ENCODE measurements at regions not wholly inside any gene's neighbourhood (a gene's known extent, or its start where the extent isn't known, plus 50 kb on each side); places are given as distances from the start of the nearest gene placed in this dataset.

GRCh38 chr6:33892581-33893346 lies 89.0 kb upstream of the MLN start:
- H3K4me1 Mint-ChIP-seq (ENCODE audit: unreplicated experiment), result peaks cover 15% of the 10 kb centered on the region
- no peak for DNase-seq (ENCODE audit: extremely low spot score, unreplicated experiment)
- H3K9me3 Mint-ChIP-seq (ENCODE audit: unreplicated experiment), result no peaks in the 10 kb centered on the region
- H3K27me3 Mint-ChIP-seq (ENCODE audit: unreplicated experiment), result peaks cover 48% of the 10 kb centered on the region
- H3K27ac Mint-ChIP-seq (ENCODE audit: unreplicated experiment), result no peak overlapping the region
- no peaks in the 10 kb centered on the region for H3K36me3 Mint-ChIP-seq (ENCODE audit: unreplicated experiment)
- TF ChIP-seq CTCF (IDR thresholded peaks at IDR 0.05), result no peak
- no peak overlapping the region for H3K4me3 Mint-ChIP-seq (ENCODE audit: unreplicated experiment)

GRCh38 chr6:33888664-33889200 lies 84.9 kb upstream of the MLN start:
- no peaks in the 10 kb centered on the region for H3K36me3 Mint-ChIP-seq (ENCODE audit: unreplicated experiment)
- no peak for DNase-seq (ENCODE audit: extremely low spot score, unreplicated experiment)

GRCh38 chr6:33888183-33888582 lies 84.4 kb upstream of the MLN start:
- DNase-seq (ENCODE audit: extremely low spot score, unreplicated experiment), result no peak
- H3K27ac Mint-ChIP-seq (ENCODE audit: unreplicated experiment), result no peak overlapping the region
- H3K4me1 Mint-ChIP-seq (ENCODE audit: unreplicated experiment), result no peaks in the 10 kb centered on the region
- no peaks in the 10 kb centered on the region for H3K36me3 Mint-ChIP-seq (ENCODE audit: unreplicated experiment)
- H3K27me3 Mint-ChIP-seq (ENCODE audit: unreplicated experiment), result peaks cover 53% of the 10 kb centered on the region
- H3K4me3 Mint-ChIP-seq (ENCODE audit: unreplicated experiment), result no peak overlapping the region
- TF ChIP-seq CTCF (IDR thresholded peaks at IDR 0.05), result no peak
- no peaks in the 10 kb centered on the region for H3K9me3 Mint-ChIP-seq (ENCODE audit: unreplicated experiment)

More at GRCh38 chr6:33888664-33889200, 84.9 kb upstream of the MLN start:
- no peaks in the 10 kb centered on the region for H3K9me3 Mint-ChIP-seq (ENCODE audit: unreplicated experiment)
- peaks cover 56% of the 10 kb centered on the region for H3K27me3 Mint-ChIP-seq (ENCODE audit: unreplicated experiment)
- no peak for TF ChIP-seq CTCF (IDR thresholded peaks at IDR 0.05)
- no peak overlapping the region for H3K27ac Mint-ChIP-seq (ENCODE audit: unreplicated experiment)
- no peak overlapping the region for H3K4me3 Mint-ChIP-seq (ENCODE audit: unreplicated experiment)
- H3K4me1 Mint-ChIP-seq (ENCODE audit: unreplicated experiment), result no peaks in the 10 kb centered on the region

- no peak overlapping the region for H3K27ac Mint-ChIP-seq (ENCODE audit: unreplicated experiment)
- TF ChIP-seq CTCF (IDR thresholded peaks at IDR 0.05), result no peak
- no peak overlapping the region for H3K4me3 Mint-ChIP-seq (ENCODE audit: unreplicated experiment)
- H3K27me3 Mint-ChIP-seq (ENCODE audit: unreplicated experiment), result peaks cover 54% of the 10 kb centered on the region
- DNase-seq (ENCODE audit: extremely low spot score, unreplicated experiment), result no peak
- H3K36me3 Mint-ChIP-seq (ENCODE audit: unreplicated experiment), result no peaks in the 10 kb centered on the region
- no peaks in the 10 kb centered on the region for H3K9me3 Mint-ChIP-seq (ENCODE audit: unreplicated experiment)
- H3K4me1 Mint-ChIP-seq (ENCODE audit: unreplicated experiment), result no peaks in the 10 kb centered on the region
Measured at GRCh38 chr6:33886673-33887144, 82.9 kb upstream of the MLN start.
